CD4-positive, alpha-beta T cell treated with Interleukin-4 for 4 hours (primary cell): ENCODE measurements at regions not wholly inside any gene's neighbourhood (a gene's known extent, or its start where the extent isn't known, plus 50 kb on each side); places are given as distances from the start of the nearest gene placed in this dataset.
"Not testable (repeated sequence)": the region's sequence is repeated elsewhere in the genome, so short reads cannot be mapped to it uniquely, and the experiment has no call there.

Experiments
- DNase-seq: peaks from one replicate; pipeline ENCODE4 v3.0.0-alpha.2; 2020

DNA sequence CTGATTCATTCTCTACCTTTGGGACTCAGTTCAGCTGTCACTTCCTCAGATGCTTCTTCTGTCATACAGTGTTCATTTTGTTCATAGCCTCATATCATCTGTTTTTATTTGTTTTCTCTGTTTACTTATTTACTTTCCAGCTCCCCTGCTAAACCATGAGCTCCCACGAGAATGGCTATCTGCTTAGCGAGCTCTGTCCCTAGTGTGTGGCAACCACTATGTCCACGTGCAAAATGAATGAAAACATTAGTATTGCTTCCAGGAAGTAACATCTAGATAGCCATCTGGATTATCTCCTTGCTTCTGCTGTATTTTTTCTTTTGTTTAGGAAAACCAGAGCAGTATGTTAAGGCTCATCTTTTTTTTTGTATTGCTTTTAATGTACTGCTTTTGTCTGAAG lies 417.0 kb upstream of the SLC35B3 start:
- no peak for DNase-seq

DNA sequence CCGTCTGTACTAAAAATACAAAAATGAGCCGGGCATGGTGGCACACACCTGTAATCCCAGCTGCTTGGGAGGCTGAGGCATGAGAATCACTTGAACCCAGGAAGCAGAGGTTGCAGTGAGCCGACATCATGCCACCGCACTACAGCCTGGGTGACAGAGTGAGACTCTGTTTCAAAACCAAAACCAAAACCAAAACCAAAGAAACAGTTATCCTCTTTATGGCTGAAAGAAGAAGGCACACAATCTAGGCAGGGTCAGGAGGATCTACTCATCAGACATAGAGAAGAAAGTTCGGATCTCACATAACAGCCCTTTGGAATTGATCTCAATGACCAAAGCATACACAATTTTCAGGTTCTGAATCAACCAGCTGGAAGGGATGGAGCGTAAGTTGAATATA lies 411.3 kb upstream of the SLC35B3 start:
- DNase-seq = not testable (repeated sequence)

DNA sequence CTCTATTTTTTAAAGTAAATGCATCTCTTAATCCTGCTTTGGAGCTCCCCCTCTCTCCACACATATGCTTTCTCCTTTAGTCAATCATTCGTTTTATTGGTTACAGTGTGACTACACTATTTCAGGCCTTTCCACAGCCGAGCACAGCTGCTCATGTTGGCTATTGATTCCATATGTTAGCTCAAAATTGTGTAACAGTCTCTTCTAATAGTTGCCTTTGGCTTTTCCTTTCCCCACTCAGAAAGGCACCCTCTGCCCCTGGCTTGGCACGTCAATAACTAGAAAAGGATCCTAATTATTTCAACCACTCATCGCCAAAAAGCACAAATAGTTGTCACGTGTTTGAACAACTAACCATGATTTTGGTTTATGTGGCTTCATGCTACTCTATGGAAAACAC lies 410.3 kb upstream of the SLC35B3 start:
- DNase-seq = no peak

DNA sequence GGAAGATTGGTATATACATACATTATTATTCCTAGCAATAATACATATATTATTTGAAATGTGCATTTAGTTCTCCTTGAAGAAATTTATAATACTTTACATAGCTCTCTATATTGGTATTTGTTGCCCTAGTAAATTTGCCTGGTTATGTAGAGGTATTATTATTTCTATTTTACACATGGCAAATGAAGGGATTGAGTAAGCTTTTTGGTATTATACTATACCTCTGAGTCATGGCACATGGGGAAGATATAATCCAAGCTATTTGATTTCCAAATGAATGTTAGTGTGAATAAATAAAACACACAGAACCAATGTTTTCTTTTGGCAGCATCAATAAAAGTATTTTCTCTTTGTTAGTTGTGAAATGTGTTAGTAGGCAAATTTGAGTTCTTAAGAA lies 409.6 kb upstream of the SLC35B3 start:
- DNase-seq = no peak

DNA sequence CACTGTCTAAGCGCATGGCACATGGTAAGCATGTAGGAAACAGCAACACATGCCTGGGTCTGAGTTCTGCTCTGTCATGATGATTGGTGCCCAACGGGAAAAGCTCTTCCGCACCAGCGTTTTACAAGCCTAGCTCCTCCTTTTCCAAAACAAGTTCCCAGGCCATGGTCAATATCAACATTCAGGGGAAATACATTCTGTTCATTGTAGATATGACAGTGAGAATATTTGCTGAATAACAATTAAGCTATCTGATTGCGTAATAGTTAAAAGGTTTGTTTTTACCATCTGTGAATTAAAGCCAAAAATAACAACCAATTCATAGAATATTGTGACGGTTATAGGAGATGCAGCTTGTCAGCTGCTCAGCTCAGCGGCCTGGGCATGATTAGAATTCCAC lies 404.3 kb upstream of the SLC35B3 start:
- no peak for DNase-seq

DNA sequence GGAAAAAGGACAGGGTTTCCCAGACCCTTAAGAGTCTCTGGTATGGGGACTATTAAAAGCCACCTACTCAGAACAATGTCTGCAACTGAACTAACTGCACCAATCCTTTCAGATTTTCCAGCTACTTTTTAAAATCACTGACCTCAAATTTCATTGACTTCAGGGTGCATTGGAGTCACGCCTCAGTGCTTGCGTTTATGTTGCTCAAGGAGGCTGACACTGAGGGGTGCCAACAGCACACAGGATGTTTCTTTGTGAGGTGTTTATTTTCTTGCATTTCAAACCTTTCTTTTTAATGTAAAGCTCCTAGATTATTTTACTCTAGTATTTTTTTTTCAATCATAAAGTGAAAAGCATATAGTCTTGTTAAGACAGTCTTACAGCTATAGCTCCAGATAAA lies 402.0 kb upstream of the SLC35B3 start:
- no peak for DNase-seq

DNA sequence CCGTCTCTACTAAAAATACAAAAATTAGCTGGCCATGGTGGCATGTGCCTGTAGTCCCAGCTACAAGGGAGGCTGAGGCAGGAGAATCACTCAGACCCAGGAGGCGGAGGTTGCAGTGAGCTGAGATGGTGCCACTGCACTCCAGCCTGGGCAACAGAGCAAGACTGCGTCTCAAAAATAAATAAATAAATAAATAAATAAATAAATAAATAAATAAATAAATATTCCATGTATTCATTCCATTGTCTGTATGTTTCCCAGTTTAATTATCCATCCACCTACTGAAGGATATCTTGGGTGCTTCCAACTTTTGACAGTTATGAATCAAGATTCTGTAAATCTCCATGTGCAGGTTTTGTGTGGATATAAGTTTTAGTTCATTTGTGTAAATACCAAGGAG lies 397.4 kb upstream of the SLC35B3 start:
- DNase-seq = not testable (repeated sequence)

DNA sequence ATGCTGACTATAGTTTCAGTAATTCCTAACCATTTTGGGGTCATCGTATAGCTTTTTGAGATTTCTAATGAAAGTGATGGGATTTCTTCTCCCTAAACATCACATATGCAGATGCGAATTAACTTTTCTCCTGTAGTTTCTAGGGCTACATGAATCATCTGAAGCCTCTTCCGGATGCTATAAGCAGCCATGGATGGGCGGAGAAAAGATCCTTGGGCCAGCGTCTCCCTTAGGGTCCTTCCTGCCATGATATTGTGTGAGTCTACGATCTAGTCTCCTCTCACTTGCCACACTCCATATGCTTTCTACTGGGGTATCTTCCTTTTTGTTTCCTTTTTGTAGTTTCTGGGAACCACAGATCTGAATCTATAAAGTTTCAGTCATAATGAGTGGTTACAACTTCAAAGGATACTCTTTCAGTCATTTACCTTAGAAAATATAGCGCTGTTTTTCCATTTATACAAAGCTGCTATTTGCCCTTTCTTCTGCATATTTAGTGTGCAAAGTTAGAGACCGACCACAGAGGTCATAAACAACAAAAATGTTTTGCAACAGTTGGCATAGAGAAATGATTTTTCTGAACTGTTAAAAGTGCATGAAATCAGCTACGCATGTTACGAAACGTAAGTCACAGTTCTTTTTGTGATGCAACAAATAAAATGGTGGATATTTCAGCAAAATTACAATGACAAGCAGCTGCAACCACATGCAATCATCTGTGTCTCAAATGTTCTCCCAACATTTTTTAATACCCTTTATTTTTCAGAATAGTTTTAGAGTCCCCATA lies 396.2 kb upstream of the SLC35B3 start:
- DNase-seq = no peak

DNA sequence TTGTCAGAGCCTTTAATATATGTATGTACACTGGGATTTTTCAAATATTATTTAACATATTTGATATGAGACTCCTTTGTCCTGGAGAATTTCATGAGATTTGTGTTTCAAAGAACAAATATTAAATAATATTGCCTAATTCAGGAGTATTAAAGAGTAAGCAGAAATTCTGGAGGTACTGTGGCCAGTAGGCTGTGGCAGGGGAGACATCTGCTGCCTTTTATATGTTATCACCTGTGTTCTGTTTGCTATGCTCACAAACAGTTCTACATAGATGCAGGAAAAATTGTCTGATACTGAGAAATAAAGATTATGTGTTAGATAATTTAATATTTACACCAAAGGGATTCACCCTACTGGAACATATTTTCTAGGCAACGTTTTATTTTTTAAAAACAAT lies 395.4 kb upstream of the SLC35B3 start:
- no peak for DNase-seq

DNA sequence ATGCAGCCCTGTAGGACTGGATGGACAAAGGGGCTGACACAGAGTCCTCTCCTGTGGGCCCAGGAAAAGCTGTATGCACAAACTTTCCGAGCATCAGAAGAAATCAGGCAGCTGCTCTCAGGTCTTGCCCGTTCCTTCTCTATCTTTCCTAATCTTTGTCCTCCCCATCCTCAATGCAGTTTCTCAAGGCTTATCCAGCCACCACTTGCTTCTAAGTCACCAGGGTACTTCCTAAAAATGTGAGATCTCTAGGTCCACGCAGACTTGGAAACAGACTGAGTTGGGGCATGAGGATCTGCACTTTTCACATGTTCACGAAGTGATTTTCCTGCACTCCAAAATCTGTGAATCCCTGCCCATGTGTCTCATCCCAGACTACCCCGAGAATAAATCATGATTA lies 394.5 kb upstream of the SLC35B3 start:
- DNase-seq = no peak

DNA sequence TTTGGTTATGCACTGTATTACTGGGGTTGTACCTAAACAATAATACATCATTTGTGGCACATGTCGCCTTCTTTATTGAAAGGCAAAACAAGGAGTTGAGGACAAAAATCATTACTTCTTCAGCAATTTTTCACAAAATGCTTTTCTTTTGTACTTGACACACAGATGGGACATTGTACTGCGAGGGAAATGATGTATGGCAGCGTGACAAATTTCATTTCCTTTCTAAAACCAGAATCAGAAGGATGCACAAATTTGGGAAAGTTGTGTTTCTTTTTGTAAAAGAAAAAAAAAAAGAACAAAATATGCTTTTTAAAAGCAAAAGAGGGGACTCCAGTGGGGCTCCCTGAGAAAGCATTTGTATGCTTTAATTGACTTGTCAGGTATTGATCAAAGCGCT lies 394.0 kb upstream of the SLC35B3 start:
- no peak for DNase-seq

DNA sequence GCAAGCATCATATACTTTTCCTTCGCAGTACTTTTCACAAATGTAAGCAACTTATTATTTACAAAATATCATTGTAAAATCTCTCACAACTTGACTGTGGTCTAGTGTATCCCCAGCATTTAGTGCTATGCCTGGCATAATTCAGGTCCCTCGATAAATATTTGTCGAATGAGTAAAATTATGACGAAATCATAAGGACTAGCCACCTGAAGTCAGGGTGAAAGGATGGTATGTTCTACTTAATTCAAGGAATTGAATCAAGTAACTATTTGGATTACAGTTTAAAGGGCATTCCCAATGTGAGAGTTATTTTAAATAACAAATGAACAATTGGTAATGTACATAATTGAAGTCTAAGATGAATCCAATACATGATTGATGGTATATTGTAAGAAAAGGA lies 393.0 kb upstream of the SLC35B3 start:
- DNase-seq = no peak

DNA sequence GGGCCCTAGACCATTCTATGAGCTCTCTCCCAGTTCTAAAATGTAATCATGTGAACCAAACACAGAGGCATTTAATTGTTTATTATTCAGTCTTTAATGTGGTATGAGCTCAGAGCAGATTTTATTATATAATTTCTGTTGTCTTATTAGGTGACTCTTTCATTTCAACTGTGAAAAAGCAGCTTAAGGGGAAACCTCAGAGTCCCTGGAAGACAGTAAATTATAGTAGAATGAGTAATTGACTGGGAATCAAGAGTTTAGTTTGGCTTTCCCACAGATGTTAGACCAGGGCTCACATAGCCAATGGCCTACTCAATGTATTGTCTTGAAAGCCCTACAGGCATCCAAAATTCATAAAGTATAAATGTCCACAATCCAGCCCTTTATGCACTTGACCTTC lies 390.4 kb upstream of the SLC35B3 start:
- DNase-seq = no peak

DNA sequence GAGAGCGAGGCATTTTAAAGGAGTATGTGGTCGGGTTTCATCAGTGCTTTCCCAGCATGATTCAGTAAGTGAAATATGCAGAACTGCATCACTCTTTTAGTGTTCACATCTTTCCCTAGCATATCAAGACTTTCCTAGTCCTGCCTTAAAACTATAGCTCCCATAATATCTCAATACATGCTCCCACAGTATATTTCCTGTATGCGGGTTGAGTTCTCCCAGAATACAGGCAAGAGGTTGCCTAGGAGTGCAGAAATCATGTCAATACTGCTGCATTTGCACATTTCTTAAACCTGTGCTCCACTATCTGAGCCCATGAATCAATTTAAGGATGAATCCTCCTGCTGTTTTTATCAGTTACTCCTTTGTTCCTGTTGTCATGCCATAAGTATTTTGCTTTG lies 386.6 kb upstream of the SLC35B3 start:
- DNase-seq = no peak

DNA sequence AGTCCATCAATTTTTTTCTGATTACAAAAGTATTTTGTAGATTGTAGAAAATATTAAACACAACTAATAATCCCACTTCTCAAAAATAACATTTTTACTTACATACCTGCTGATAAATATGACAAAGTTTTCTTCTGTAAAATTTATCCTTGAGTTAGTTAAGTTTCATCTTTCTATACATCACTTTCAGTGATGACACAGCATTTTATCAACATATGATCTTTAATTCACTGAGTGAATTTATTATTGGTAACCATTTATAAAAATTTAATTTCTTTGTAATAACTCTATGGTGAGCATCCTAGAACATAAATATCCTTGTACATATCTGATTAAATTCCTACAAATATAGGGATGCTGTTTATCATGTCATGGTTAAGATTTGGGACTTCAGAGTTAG lies 385.0 kb upstream of the SLC35B3 start:
- DNase-seq = no peak

DNA sequence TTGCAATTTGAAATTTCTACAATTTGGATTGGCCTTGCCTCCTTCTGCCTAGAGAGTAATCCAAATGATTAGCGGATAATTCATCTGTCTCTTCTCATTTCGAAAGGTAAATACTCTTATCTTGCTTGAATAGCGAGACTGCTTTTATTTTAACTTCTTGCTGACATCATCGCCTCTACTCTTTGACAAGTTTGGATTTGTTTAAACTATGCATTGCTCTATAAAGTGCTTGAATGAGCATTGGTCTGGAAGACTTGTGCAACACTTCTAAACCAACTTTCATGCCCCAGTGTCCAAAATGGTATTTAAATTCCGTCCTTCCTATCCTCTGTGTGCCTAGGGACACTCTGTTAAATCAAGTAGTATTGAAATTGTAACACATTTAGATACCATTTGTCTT lies 384.1 kb upstream of the SLC35B3 start:
- DNase-seq = no peak

DNA sequence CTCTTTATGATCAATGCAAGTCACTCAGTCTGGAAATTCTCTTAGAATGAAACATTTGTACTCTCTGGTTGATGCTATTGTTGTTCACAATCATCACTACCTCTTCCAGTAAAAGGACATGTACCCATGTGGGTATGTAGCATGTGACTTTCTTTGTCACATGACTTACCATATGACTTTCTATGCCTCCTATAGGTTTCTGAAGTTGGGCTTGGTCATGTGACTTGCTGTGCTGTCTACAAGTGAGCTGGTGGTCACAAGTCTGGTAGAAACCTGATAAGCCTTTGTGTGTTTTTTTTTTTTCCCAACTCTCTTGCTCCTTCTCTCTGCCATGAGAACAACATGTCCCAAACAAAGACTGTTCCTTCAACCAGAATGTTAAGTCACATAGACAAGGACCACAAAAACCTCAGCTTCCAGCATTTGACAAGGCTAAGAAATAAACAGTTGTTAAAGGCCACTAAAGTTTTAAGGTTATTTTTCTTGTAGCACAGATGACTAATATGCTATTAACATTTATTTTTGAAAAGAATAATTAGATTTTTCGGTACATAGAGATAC lies 379.2 kb upstream of the SLC35B3 start:
- no peak for DNase-seq

DNA sequence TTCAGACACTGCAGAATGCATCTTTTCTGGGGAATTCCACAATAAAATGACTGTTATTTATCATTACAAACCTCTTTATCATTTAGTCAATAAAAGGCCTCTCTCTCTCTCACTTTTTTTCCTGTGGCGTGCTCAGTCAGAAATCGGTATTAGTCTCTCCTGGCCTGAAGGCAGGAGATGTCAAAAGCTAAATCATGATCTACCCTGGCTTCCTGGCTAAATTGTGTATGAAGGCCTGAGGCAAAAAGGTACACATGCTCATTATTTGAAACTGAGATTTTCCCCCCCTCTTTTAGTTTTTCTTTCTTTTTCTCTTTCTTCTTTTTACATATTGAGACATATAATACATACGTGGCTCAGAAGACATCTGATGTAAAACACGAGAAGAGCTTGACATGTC lies 375.0 kb upstream of the SLC35B3 start:
- DNase-seq = no peak

DNA sequence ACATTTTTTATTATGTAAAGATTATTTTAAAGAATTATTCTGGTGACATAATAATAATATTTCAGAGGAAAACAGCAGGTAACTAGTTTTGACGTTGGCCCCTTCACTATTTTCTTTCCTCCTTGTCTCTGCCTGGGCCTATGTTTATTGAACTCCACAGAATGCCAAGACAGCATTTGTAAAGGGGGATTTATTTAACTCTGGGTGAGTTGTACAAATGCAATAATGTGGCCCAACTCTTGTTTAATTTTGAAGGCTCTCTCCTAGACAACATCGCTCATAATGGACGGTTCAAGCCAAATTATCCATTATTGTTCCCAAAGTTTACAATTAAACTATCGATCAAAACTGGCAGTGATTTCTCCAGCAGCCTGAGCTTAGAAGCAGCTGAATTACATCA lies 374.3 kb upstream of the SLC35B3 start:
- no peak for DNase-seq

DNA sequence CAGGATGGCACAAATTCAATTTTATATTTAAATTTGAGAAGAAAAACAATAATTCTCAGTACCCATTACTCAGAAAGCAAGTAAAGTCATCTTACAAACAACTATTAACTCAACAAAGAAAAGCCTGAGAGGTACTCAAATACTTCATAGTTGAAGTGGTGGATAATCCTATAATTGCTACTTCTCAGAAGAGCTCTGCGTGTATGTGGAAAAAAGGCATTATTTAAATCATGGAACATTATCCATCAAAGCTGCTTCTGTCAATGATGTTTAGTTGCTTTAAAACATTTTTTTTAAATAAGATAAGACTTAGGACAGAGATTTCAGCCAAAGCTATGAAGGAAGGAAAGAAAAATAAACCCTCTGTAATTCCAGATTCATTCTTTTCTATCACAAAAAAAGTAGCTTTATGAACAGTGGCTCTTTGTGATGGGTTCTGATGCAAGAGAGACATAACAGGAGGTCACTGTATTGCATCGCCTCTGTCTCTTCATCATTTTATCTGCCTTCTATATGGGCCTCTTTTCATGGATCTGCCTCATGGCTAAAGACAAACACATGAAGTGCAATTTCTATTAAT lies 367.9 kb upstream of the SLC35B3 start:
- no peak for DNase-seq

DNA sequence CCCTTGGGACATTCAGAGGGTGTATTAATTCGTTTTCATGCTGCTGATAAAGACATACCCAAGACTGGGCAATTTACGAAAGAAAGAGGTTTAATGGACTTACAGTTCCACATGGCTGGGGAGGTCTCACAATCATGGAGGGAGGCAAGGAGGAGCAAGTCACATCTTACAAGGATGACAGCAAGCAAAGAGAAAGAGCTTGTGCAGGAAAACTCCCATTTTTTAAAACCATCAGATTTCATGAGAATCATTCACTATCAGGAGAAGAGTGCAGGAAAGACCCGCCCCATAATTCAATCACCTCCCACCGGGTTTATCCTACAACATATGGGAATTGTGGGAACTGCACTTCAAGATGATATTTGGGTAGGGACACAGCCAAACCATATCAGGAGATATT lies 367.1 kb upstream of the SLC35B3 start:
- DNase-seq = not testable (repeated sequence)

DNA sequence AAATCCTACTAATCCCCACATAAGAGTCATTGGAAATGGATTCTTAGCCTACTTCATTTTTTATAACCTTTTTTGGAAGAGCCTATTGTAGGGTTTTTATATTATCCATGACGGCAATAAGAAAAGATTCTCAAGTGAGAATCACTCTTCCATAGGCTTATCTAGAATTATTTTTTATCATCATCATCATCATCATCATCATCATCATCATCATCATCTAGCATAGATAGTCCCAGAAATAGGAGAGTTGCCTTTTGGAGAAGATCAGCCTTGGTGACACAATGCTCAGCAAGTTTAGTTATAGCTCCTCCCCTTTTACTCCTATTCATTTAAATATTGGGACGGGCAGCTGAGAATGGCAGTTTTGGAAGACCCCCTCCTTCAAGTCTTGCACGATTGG lies 359.1 kb upstream of the SLC35B3 start:
- DNase-seq = no peak

DNA sequence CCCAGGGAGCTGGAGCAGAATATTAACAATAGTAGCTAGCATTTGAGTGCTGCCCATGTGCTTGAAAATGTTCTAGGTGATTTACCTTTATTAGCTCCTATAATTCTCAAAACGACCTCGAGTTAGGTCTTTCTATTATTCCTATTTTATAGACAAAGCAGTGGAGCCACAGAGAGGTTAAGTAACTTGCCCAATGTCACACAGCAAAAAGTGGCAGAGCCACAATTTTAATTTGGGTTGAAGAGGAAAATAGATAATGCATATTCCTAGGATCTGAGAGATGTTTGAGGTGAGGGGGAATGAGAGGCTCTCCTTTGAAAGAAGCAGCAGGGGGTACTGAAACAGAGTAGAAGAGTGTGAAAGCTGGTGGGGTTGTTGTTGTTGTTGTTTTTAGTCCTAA lies 354.5 kb upstream of the SLC35B3 start:
- DNase-seq = no peak

DNA sequence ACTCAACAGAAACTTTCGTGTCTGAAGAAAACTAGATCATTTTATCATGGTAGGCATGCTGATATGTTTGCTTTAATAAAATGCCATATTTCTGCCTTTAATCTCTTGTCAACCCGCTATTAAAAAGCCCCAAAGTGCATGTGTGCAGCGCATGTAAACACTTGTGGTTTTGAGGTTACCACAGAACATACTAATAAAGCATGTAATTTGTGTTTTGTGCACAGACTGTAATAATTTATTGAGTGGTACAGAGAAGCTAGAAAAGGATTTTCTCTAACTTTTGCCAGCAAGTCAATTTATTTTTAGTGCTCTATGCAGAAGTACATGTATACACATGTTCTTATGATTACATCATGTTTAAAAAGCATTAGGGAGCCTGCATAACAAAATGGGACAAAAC lies 349.9 kb upstream of the SLC35B3 start:
- no peak for DNase-seq

DNA sequence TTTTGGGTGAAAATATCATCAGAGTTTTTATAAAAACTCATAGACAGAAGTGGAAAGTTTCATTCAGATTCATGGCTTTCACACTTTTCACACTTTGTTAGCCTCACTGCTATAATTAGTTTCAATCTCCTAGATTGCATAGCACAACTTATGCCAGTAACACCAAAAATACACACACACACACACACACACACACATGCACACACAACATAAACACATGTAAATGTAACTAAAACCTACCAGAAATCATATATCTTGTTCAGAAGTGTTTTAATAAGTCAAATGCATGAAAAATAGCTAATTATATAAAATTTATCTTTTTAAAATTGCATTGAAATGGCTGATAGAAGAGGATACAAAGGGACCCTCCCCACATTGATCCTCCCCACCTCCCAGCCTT lies 347.8 kb upstream of the SLC35B3 start:
- DNase-seq = no peak
